GM21423 (cell line): ENCODE measurements at regions not wholly inside any gene's neighbourhood (a gene's known extent, or its start where the extent isn't known, plus 50 kb on each side); places are given as distances from the start of the nearest gene placed in this dataset.

Experiments
- ATAC-seq: cut with Tn5 transposase; IDR thresholded peaks from one replicate; pipeline ENCODE4 v1.9.1; 2021; ENCODE audit warnings: mild to moderate bottlenecking, moderate library complexity; ENCODE audit not compliant: unreplicated experiment

- ATAC-seq = no peak
Measured at GRCh38 chr20:23186808-23187207, 100.7 kb upstream of the CD93 start.

GRCh38 chr20:23180451-23180921 lies 94.4 kb upstream of the CD93 start:
- no peak for ATAC-seq

GRCh38 chr20:23179766-23180403 lies 93.8 kb upstream of the CD93 start:
- ATAC-seq = no peak

GRCh38 chr20:23178806-23179205 lies 92.7 kb upstream of the CD93 start:
- no peak for ATAC-seq

- ATAC-seq = no peak
Measured at GRCh38 chr20:23174821-23175220, 88.7 kb upstream of the CD93 start.

- ATAC-seq = no peak
Measured at GRCh38 chr20:23167431-23167830, 81.3 kb upstream of the CD93 start.

- no peak for ATAC-seq
Measured at GRCh38 chr20:23166563-23166962, 80.4 kb upstream of the CD93 start.

GRCh38 chr20:23165964-23166363 lies 79.8 kb upstream of the CD93 start:
- ATAC-seq = no peak

- no peak for ATAC-seq
Measured at GRCh38 chr20:23165307-23165750, 79.2 kb upstream of the CD93 start.

- no peak for ATAC-seq
Measured at GRCh38 chr20:23164176-23164601, 78.1 kb upstream of the CD93 start.

GRCh38 chr20:23163562-23163961 lies 77.4 kb upstream of the CD93 start:
- no peak for ATAC-seq

GRCh38 chr20:23162887-23163286 lies 76.8 kb upstream of the CD93 start:
- no peak for ATAC-seq

- no peak for ATAC-seq
Measured at GRCh38 chr20:23161968-23162696, 76.0 kb upstream of the CD93 start.

GRCh38 chr20:23161244-23161891 lies 75.2 kb upstream of the CD93 start:
- no peak for ATAC-seq

- no peak for ATAC-seq
Measured at GRCh38 chr20:23160536-23161243, 74.6 kb upstream of the CD93 start.

GRCh38 chr20:23159947-23160318 lies 73.8 kb upstream of the CD93 start:
- no peak for ATAC-seq

GRCh38 chr20:23159256-23159946 lies 73.3 kb upstream of the CD93 start:
- no peak for ATAC-seq

GRCh38 chr20:23157734-23158133 lies 71.6 kb upstream of the CD93 start:
- no peak for ATAC-seq

GRCh38 chr20:23156842-23157423 lies 70.8 kb upstream of the CD93 start:
- ATAC-seq = no peak

- no peak for ATAC-seq
Measured at GRCh38 chr20:23156170-23156841, 70.2 kb upstream of the CD93 start.
